ENCODE measurements at regions not wholly inside any gene's neighbourhood (a gene's known extent, or its start where the extent isn't known, plus 50 kb on each side); places are given as distances from the start of the nearest gene placed in this dataset.

GRCh38 chr15:70519004-70519365, 244.4 kb downstream of the UACA start:
- ATAC-seq (ENCODE audit: low FRiP score) (no peak), DNase-seq (ENCODE audit: low spot score) (no peak)
- no peak for TF ChIP-seq CTCF (IDR thresholded peaks at IDR 0.05)

- ATAC-seq (ENCODE audit: low FRiP score) (no peak), DNase-seq (ENCODE audit: low spot score) (no peak)
- no peak for TF ChIP-seq CTCF (IDR thresholded peaks at IDR 0.05)
These were observed 245.0 kb downstream of the UACA start for GRCh38 chr15:70518201-70519003.

DNA sequence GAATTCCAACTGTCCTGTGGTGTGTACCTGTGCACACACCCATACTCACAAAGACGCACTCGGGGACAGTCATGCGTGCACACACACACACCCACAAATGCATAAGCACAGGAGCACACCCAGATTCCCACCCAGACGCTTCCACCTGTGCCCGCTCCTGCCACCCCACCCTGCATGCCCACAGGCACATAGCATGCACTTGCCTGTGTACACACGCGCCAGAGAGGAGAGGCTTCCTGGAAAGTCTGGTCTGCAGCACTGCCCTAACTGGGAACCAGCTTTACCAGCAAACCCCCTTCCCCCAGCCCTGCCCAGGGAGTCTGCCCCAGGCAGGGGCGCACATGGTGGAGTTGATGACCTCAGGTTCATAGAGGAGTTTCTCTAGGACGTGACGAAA, 246.2 kb downstream of the UACA start:
- TF ChIP-seq CTCF (IDR thresholded peaks at IDR 0.05) = no peak
- DNase-seq (ENCODE audit: low spot score) (no peak), ATAC-seq (ENCODE audit: low FRiP score) (no peak)

- DNase-seq (ENCODE audit: low spot score) (no peak), ATAC-seq (ENCODE audit: low FRiP score) (no peak)
- no peak for TF ChIP-seq CTCF (IDR thresholded peaks at IDR 0.05)
These were observed 246.8 kb downstream of the UACA start for GRCh38 chr15:70516408-70517193.

- TF ChIP-seq CTCF (IDR thresholded peaks at IDR 0.05) = no peak
- DNase-seq (ENCODE audit: low spot score) (no peak), ATAC-seq (ENCODE audit: low FRiP score) (no peak)
These were observed 249.1 kb downstream of the UACA start for GRCh38 chr15:70514251-70514650.

DNA sequence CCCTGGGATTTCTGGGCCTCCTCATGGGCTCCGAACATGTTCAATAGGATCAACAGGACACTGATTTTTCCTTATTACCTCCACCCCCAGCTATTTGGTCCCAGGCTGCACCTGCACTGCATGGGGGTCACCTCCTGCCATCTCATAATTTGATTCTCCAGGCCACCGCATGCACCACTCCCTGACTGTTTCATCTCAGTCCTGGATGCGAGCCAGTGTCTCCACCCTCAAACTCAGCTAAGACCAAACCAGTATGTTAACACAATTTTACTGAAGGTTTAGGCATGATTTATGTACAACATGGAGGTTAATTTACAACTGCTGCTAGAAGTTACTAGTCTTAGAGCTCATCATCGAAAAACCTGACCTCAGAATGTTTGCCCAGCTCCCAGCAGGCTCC, 249.5 kb downstream of the UACA start:
- DNase-seq (ENCODE audit: low spot score) (no peak), ATAC-seq (ENCODE audit: low FRiP score) (no peak)
- TF ChIP-seq CTCF (IDR thresholded peaks at IDR 0.05) = no peak
